Liver (tissue), 8 donors: ENCODE measurements at regions not wholly inside any gene's neighbourhood (a gene's known extent, or its start where the extent isn't known, plus 50 kb on each side); places are given as distances from the start of the nearest gene placed in this dataset.

Source experiments
- DNase-seq: peaks from one replicate; pipeline ENCODE4 v3.0.0-alpha.2; 2017; ENCODE audit warnings: low spot score
- H3K27ac ChIP-seq, 2 donors: one replicate each; pipeline ENCODE4 v1.7.0; 2013; ENCODE audit warnings: inconsistent platforms in 2 of 2, low read length in 2 of 2, control low read depth in 1 of 2, low read depth in 1 of 2, mild to moderate bottlenecking in 1 of 2
- H3K27me3 ChIP-seq, 4 donors: one replicate each; pipeline versions ENCODE4 v1.6.1 to v1.7.0; 2013; ENCODE audit warnings: low read length in 3 of 4, inconsistent platforms in 1 of 4, mild to moderate bottlenecking in 1 of 4, moderate library complexity in 1 of 4; ENCODE audit not compliant: control insufficient read depth in 4 of 4, insufficient read depth in 4 of 4
- H3K36me3 ChIP-seq, 4 donors: one replicate each; pipeline versions ENCODE4 v1.6.1 to v1.7.0; 2013; ENCODE audit warnings: low read length in 3 of 4, mild to moderate bottlenecking in 3 of 4, low read depth in 1 of 4, moderate library complexity in 1 of 4; ENCODE audit not compliant: control insufficient read depth in 4 of 4, insufficient read depth in 3 of 4
- H3K4me1 ChIP-seq, 4 donors: one replicate each; pipeline versions ENCODE4 v1.6.1 to v1.7.0; 2013; ENCODE audit warnings: low read length in 3 of 4, mild to moderate bottlenecking in 3 of 4, moderate library complexity in 1 of 4; ENCODE audit not compliant: control insufficient read depth in 4 of 4, insufficient read depth in 4 of 4
- H3K4me3 ChIP-seq, 3 donors: one replicate each; pipeline versions ENCODE4 v1.6.1 to v1.7.0; 2013; ENCODE audit warnings: low read length in 3 of 3, control low read depth in 1 of 3, low read depth in 1 of 3, mild to moderate bottlenecking in 1 of 3
- H3K9ac ChIP-seq, 2 donors: one replicate each; pipeline ENCODE4 v1.7.0; 2013; ENCODE audit warnings: low read length in 2 of 2, mild to moderate bottlenecking in 2 of 2, moderate library complexity in 2 of 2, control low read depth in 1 of 2, low read depth in 1 of 2
- H3K9me3 ChIP-seq, 4 donors: one replicate each; pipeline versions ENCODE4 v1.6.1 to v1.7.0; 2013; ENCODE audit warnings: low read length in 3 of 4; ENCODE audit not compliant: control insufficient read depth in 4 of 4
- ATF3 ChIP-seq: IDR thresholded peaks from 2 replicates; pipeline ENCODE4 v1.6.1; 2016; ENCODE audit warnings: antibody characterized with exemption
- CTCF ChIP-seq: fragments of 150-350 bp; IDR thresholded peaks from 2 replicates; pipeline ENCODE4 v1.5.1; 2017; ENCODE audit warnings: improper control_type of control experiment, low read depth, low read length; ENCODE audit not compliant: missing input control
- EGR1 ChIP-seq, 2 donors: IDR thresholded peaks; 2 replicates each; pipeline ENCODE4 v1.6.1; 2016 to 2018; ENCODE audit warnings: antibody characterized with exemption in 2 of 2, low read depth in 2 of 2
- FOXA1 ChIP-seq: IDR thresholded peaks from 2 replicates; pipeline ENCODE4 v1.6.1; 2016; ENCODE audit warnings: antibody characterized with exemption
- FOXA2 ChIP-seq: IDR thresholded peaks from 2 replicates; pipeline ENCODE4 v1.6.1; 2016; ENCODE audit warnings: antibody characterized with exemption
- GABPA ChIP-seq, 2 donors: IDR thresholded peaks in 1 of 2; conservative IDR thresholded peaks in 1 of 2; 2 replicates each; pipeline ENCODE4 v1.6.1; 2016; ENCODE audit warnings: antibody characterized with exemption in 2 of 2, mild to moderate bottlenecking in 1 of 2, moderate library complexity in 1 of 2
- HNF4A ChIP-seq, 2 donors: conservative IDR thresholded peaks; 2 replicates each; pipeline ENCODE4 v1.6.1; 2016; ENCODE audit warnings: antibody characterized with exemption in 2 of 2, mild to moderate bottlenecking in 2 of 2
- HNF4G ChIP-seq: IDR thresholded peaks from 2 replicates; pipeline ENCODE4 v1.6.1; 2016; ENCODE audit warnings: antibody characterized with exemption
- JUND ChIP-seq, 2 donors: IDR thresholded peaks; 2 replicates each; pipeline ENCODE4 v1.6.1; 2016; ENCODE audit warnings: antibody characterized with exemption in 2 of 2
- MAX ChIP-seq: IDR thresholded peaks from 2 replicates; pipeline ENCODE4 v1.6.1; 2016; ENCODE audit warnings: antibody characterized with exemption
- NR2F2 ChIP-seq: IDR thresholded peaks from 2 replicates; pipeline ENCODE4 v1.6.1; 2016; ENCODE audit warnings: antibody characterized with exemption
- RAD21 ChIP-seq, 2 donors: IDR thresholded peaks; 2 replicates each; pipeline ENCODE4 v1.6.1; 2016; ENCODE audit warnings: antibody characterized with exemption in 2 of 2, mild to moderate bottlenecking in 2 of 2
- REST ChIP-seq: IDR thresholded peaks from 2 replicates; pipeline ENCODE4 v1.6.1; 2016; ENCODE audit warnings: antibody characterized with exemption, mild to moderate bottlenecking
- RXRA ChIP-seq, 2 donors: IDR thresholded peaks; 2 replicates each; pipeline ENCODE4 v1.6.1; 2017 to 2018; ENCODE audit warnings: antibody characterized with exemption in 2 of 2, mild to moderate bottlenecking in 1 of 2
- SP1 ChIP-seq: IDR thresholded peaks from 2 replicates; pipeline ENCODE4 v1.6.1; 2018; ENCODE audit warnings: antibody characterized with exemption, mild to moderate bottlenecking
- TAF1 ChIP-seq: conservative IDR thresholded peaks from 2 replicates; pipeline ENCODE4 v1.6.1; 2016; ENCODE audit warnings: antibody characterized with exemption, mild to moderate bottlenecking
- YY1 ChIP-seq: IDR thresholded peaks from 2 replicates; pipeline ENCODE4 v1.6.1; 2016; ENCODE audit warnings: antibody characterized with exemption, mild to moderate bottlenecking
- ZBTB33 ChIP-seq: IDR thresholded peaks from 2 replicates; pipeline ENCODE4 v1.6.1; 2016; ENCODE audit warnings: antibody characterized with exemption
- WGBS: extraction: QIAGEN DNeasy Blood & Tissue Kit; methylation state at CpG from one replicate; pipeline ENCODE4 v1.1.7; 2013; 5-methylcytosine and 5-hydroxymethylcytosine counted together
- donor health status: healthy.
- donor health status: healthy.
- donor health status: healthy.
- donor health status: healthy.
- donor health status: healthy.

GRCh38 chr12:112710414-112710813, 81.1 kb upstream of the RPH3A start:
- Histone ChIP-seq H3K27me3 (no peaks in the 10 kb centered on the region), H3K4me1 (no peaks in the 10 kb centered on the region), H3K9ac (no peak overlapping the region), H3K9me3 (no peaks in the 10 kb centered on the region), H3K27ac (no peak overlapping the region), H3K36me3 (no peaks in the 10 kb centered on the region), H3K4me3 (no peak overlapping the region)
- TF ChIP-seq REST = no peak
- no peak for TF ChIP-seq ZBTB33
- TF ChIP-seq NR2F2 = no peak
- no peak for TF ChIP-seq SP1
- TF ChIP-seq HNF4A (conservative IDR thresholded peaks at IDR 0.05) = no peak
- no peak for TF ChIP-seq HNF4G
- TF ChIP-seq YY1 = no peak
- no peak for TF ChIP-seq FOXA2
- no peak for TF ChIP-seq ATF3
- no peak for TF ChIP-seq FOXA1
- TF ChIP-seq EGR1 (IDR thresholded peaks at IDR 0.05; ENCODE audit: low read depth in 2 of 2) = no peak
- no peak for TF ChIP-seq TAF1
- no peak for TF ChIP-seq JUND (IDR thresholded peaks at IDR 0.05)
- TF ChIP-seq RAD21 (IDR thresholded peaks at IDR 0.05) = no peak
- no peak for TF ChIP-seq GABPA (IDR thresholded peaks at IDR 0.05 in 1 of 2, conservative IDR thresholded peaks at IDR 0.05 in 1 of 2)
- no peak for TF ChIP-seq CTCF
- TF ChIP-seq MAX = no peak
- TF ChIP-seq RXRA (IDR thresholded peaks at IDR 0.05) = no peak
- 66% methylated on average over 4 of the region's 4 CpGs for WGBS
- no peak for DNase-seq

GRCh38 chr12:112711026-112711425, 80.5 kb upstream of the RPH3A start:
- 81% methylated on average over 3 of the region's 3 CpGs for WGBS
- Histone ChIP-seq H3K27me3 (no peaks in the 10 kb centered on the region), H3K27ac (no peak overlapping the region), H3K4me3 (no peak overlapping the region), H3K9me3 (no peaks in the 10 kb centered on the region), H3K9ac (no peak overlapping the region), H3K4me1 (no peaks in the 10 kb centered on the region), H3K36me3 (no peaks in the 10 kb centered on the region)
- no peak for DNase-seq
- TF ChIP-seq NR2F2 = no peak
- TF ChIP-seq FOXA1 = no peak
- TF ChIP-seq SP1 = no peak
- TF ChIP-seq MAX = no peak
- no peak for TF ChIP-seq YY1
- no peak for TF ChIP-seq RXRA (IDR thresholded peaks at IDR 0.05)
- TF ChIP-seq HNF4A (conservative IDR thresholded peaks at IDR 0.05) = no peak
- no peak for TF ChIP-seq ZBTB33
- no peak for TF ChIP-seq RAD21 (IDR thresholded peaks at IDR 0.05)
- TF ChIP-seq JUND (IDR thresholded peaks at IDR 0.05) = no peak
